Right ventricle myocardium inferior (tissue), 1 donor: ENCODE measurements at regions not wholly inside any gene's neighbourhood (a gene's known extent, or its start where the extent isn't known, plus 50 kb on each side); places are given as distances from the start of the nearest gene placed in this dataset.

ENCODE experiments used
- ATAC-seq: fragments of 200-7000 bp; cut with Tn5 transposase; one replicate; pipeline ENCODE4 v1.9.1; 2020; ENCODE audit warnings: mild to moderate bottlenecking, moderate library complexity
- DNase-seq: peaks from one replicate; pipeline ENCODE4 v3.0.0; 2021; ENCODE audit errors: missing footprints
- intact Hi-C: fragments of 100-400 bp; cut with DNase I; formaldehyde crosslinking; loops from one replicate; pipeline ENCODE4 v1.11.0; 2022
- donor health status: DM: no; HTN: yes; CAD: no; lungs with severe emphysema.

DNA sequence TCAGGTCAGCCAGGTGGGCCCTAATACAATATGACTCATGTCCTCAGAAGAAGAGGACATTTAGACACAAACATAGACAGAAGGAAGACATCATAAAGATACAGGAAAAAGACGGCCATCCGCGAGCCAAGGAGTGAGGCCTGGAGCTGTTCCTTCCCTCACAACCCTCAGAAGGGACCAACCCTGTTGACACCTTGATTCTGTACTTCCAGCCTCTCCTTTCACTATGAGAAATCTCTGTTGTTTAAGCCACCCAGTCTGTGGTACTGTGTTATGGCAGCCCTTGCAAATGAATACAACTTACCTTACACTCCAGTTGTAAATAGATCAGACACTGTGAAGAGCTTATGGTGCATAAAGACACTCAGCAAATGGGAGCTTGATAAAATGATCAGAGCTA is 199.7 kb downstream of the SAMD5 start:
- intact Hi-C loops = no loop called here
- no peak for DNase-seq
- ATAC-seq = no peak

- ATAC-seq (no peak), DNase-seq (no peak)
- intact Hi-C loops = no loop called here
These were observed 201.1 kb downstream of the SAMD5 start for GRCh38 chr6:147709396-147710272.

DNA sequence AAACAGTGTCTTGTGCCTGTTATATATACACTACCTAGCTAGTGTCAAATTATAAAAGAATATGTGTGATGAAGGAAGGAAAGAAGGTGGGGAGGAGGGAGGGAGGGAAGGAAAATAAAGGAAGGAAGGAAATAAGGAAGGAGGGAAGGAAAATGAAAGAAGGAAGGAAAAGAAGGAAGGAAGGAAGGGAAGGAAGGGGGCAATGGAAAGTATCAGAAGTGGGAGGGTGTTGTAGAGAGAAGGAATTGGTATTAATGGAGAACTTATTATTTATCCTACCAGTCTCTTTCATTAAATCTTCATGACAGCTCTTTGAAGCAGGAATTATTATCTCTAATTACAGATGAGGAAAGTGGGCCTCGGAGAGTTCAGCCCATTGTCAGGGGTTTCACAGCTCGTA is 202.4 kb downstream of the SAMD5 start:
- ATAC-seq = no peak
- intact Hi-C loops = no loop called here

DNA sequence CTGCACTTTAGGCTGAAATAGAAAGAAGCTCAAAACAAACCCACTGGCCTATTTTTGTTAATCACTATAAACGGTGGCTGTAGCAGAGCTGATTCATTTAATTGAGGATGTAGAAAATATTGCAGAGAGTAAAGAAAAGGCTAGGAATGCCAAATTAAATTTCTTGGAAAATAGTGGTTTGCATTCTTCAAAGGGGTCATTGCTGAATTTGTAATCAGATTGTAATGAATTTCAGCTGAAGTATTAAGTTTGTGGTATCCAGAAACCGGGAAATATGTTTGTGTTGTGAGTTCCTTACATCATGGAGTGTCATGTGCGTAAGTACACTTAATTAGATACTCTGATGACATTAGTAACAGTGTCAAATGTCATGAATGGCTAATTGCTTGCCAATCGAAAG is 203.0 kb downstream of the SAMD5 start:
- no peak for DNase-seq
- intact Hi-C loops = no loop called here
- no peak for ATAC-seq

More for the DNA sequence above, 202.4 kb downstream of the SAMD5 start:
- no peak for DNase-seq

DNA sequence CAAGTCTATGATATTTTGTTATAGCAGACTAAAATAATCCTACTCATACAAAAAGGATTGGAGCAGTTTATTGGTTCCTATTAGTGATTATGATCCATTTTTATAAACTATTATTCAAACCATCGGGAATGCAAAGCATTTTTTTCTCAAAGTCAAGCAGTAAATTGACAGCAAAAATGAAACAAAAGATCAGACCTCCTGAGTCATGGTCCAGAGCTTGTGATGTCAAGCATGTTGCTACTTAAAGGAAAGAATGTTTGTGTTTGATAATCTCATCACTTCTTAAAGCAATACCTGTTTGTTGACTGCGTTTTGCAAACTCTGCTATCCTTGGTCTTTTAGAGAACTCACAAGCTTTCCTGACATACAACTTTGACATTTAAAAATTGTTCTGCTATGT is 204.4 kb downstream of the SAMD5 start:
- intact Hi-C loops = no loop called here
- DNase-seq = no peak
- ATAC-seq = no peak

DNA sequence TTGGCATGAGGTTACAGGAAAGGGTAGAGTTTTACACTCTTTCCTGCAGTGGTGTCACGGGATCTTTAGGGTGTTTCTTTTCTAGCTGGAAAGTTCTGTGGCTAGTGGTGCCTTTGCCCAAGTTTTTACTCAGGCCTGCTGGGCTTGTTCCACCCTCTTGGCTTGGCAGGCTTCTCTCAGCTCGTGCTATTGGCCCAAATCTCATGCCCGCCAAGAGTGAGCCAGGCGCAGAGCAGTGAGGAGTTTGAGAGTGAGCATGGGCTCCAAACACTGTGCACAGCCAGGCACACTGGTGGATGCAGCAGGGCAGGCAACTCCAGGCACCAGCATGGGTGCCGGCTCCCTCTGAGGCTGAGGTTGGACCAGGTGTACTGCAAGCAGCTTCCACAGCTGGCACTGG is 206.5 kb downstream of the SAMD5 start:
- ATAC-seq (no peak), DNase-seq (no peak)
- intact Hi-C loops = no loop called here

GRCh38 chr6:147716434-147716833 is 207.9 kb downstream of the SAMD5 start:
- DNase-seq (no peak), ATAC-seq (no peak)
- intact Hi-C loops = no loop called here

DNA sequence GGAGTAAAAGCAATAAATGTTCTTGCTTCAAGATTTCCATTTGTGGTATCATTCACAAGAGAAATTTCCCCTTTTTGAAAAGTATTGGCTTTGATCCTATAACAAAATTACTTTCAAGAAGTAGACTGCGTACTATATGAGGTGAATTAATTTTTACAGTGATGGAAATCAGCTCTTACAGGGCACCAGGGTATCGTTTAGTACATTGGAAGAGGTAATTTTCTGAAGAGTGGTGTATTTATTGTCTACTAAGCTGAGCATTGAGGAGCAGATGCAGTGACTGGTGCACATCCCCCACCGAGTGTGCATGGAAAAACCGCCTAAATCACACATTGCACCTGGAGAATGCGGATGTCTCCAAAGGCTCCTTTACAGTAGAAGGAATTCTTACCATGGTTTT is 209.5 kb downstream of the SAMD5 start:
- intact Hi-C loops = no loop called here
- ATAC-seq = no peak
- DNase-seq = no peak

DNA sequence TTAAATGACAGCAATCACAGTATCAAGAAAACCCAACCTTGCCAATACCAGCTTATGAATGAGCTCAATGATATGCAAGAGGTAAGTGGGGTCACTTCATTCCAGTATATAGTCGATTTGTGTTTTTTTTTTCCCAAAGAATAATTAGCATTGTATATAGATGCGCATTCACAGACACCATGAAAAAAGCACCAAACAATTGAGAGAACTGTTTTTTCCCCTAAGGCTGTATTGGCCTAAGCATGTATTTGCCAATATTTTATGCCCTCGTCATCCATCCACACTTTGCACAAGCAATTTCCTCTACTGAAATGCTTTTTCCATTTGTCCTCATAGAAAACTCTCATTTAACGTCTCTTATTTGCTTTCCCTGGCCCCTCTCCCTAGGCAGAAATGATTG is 213.7 kb downstream of the SAMD5 start:
- ATAC-seq (no peak), DNase-seq (no peak)
- intact Hi-C loops = no loop called here

- intact Hi-C loops = no loop called here
- no peak for ATAC-seq
These were observed 216.0 kb downstream of the SAMD5 start for GRCh38 chr6:147724454-147724853.

GRCh38 chr6:147726342-147726741 is 217.9 kb downstream of the SAMD5 start:
- DNase-seq = no peak
- intact Hi-C loops = no loop called here
- ATAC-seq = no peak

More at GRCh38 chr6:147724454-147724853, 216.0 kb downstream of the SAMD5 start:
- no peak for DNase-seq

DNA sequence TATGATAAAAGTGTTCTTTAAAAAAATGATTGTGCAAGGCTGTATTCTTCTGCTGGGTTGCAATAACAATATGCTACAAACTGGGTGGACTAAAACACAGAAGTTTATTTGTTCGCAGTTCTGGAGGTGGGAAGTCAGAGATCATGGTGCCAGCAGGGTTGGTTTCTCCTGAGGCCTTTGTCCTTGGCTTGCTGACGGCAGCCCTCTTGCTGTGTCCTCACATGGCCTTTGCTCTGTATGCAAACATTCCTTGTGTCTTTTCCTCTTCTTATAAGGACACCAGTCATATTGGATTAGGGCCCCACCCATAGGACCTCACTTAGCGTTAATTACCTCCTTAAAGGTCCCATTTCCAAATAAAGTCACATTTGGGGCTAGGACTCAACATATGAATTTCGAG is 220.4 kb downstream of the SAMD5 start:
- ATAC-seq (no peak), DNase-seq (no peak)
- intact Hi-C loops = no loop called here

GRCh38 chr6:147733686-147734085 is 225.2 kb downstream of the SAMD5 start:
- DNase-seq (no peak), ATAC-seq (no peak)
- intact Hi-C loops = no loop called here

DNA sequence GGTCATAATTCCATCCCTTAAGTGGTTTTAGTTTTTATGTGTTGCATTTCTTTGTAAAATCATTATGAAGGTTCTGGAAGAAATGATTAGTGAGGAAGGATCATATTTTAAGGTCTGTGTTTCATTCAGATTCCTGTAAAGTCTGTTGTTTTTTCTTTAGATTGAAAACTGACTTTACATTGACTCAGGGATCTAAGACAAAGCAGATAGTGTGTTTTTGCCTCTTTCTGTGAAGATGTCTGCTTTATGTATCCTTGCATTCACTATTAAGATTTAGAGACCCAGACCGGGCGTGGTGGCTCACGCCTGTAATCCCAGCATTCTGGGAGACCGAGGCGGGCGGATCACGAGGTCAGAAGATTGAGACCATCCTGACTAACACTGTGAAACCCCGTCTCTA is 225.7 kb downstream of the SAMD5 start:
- ATAC-seq = no peak

GRCh38 chr6:147735924-147736323 is 227.4 kb downstream of the SAMD5 start:
- intact Hi-C loops = no loop called here
- ATAC-seq (no peak), DNase-seq (no peak)

More for the DNA sequence above, 225.7 kb downstream of the SAMD5 start:
- intact Hi-C loops = no loop called here
- DNase-seq = no peak

GRCh38 chr6:147737115-147737514 is 228.6 kb downstream of the SAMD5 start:
- ATAC-seq (no peak), DNase-seq (no peak)
- intact Hi-C loops = no loop called here

- DNase-seq (no peak), ATAC-seq (no peak)
- intact Hi-C loops = no loop called here
These were observed 229.6 kb downstream of the SAMD5 start for GRCh38 chr6:147738099-147738498.

GRCh38 chr6:147738516-147739162 is 230.1 kb downstream of the SAMD5 start:
- ATAC-seq (no peak), DNase-seq (no peak)
- intact Hi-C loops = no loop called here

GRCh38 chr6:147740326-147740725 is 231.8 kb downstream of the SAMD5 start:
- no peak for ATAC-seq
- DNase-seq = no peak
- intact Hi-C loops = no loop called here

GRCh38 chr6:147740916-147741315 is 232.4 kb downstream of the SAMD5 start:
- DNase-seq (no peak), ATAC-seq (no peak)
- intact Hi-C loops = no loop called here
